ENCODE measurements at regions not wholly inside any gene's neighbourhood (a gene's known extent, or its start where the extent isn't known, plus 50 kb on each side); places are given as distances from the start of the nearest gene placed in this dataset.
"Not testable (repeated sequence)": the region's sequence is repeated elsewhere in the genome, so short reads cannot be mapped to it uniquely, and the experiment has no call there.

DNA sequence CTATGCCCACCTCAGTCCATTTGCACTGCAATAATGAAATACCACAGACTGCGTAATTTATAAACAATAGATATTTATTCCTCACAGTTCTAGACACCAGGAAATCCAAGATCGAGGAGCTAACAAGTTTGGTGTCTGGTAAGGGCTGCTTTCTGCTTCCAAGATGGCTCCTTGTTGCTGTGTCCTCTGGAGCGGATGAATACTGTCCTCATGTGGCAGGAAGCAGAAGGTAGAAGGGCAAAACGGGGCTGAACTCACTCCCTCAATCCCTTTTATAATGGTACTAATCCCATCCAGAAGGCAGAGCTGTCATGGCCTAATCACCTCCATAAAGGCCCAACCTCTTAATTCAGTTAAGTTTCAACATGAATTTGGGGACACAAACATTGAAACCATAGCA is 75.3 kb downstream of the P2RY1 start:
- TF ChIP-seq, protein P1, sequence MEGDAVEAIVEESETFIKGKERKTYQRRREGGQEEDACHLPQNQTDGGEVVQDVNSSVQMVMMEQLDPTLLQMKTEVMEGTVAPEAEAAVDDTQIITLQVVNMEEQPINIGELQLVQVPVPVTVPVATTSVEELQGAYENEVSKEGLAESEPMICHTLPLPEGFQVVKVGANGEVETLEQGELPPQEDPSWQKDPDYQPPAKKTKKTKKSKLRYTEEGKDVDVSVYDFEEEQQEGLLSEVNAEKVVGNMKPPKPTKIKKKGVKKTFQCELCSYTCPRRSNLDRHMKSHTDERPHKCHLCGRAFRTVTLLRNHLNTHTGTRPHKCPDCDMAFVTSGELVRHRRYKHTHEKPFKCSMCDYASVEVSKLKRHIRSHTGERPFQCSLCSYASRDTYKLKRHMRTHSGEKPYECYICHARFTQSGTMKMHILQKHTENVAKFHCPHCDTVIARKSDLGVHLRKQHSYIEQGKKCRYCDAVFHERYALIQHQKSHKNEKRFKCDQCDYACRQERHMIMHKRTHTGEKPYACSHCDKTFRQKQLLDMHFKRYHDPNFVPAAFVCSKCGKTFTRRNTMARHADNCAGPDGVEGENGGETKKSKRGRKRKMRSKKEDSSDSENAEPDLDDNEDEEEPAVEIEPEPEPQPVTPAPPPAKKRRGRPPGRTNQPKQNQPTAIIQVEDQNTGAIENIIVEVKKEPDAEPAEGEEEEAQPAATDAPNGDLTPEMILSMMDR (IDR thresholded peaks at IDR 0.05; ENCODE audit: insufficient read depth, low read depth, low read length, missing control alignments): peak; percentile 4
- peak; percentile 28 for DNase-seq (ENCODE audit: low read depth)
- no peak overlapping the region for H3K4me3 ChIP-seq (ENCODE audit: low read depth, low read length)

DNA sequence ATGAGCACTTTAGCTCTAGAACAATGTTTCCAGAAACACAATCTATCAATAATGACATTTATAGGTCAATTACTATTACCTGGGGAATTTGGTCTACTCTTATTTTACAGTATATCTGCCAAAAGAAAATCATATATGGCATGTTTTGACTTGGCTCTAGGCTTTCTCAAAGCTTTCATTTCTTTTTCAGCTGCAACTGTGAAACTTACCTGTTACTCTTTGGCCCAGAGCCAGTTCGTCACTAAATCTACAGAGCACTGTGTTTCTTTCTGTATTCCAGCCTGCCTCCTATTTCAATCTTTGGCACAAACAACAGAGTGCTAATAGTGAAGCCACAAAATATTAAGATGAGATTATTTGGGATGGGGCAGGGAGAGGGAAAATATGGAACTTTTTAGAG is 76.0 kb downstream of the P2RY1 start:
- no peak overlapping the region for H3K4me3 ChIP-seq (ENCODE audit: low read depth, low read length)
- DNase-seq (ENCODE audit: low read depth): peak; percentile 5
- TF ChIP-seq, protein P1 (IDR thresholded peaks at IDR 0.05; ENCODE audit: insufficient read depth, low read depth, low read length, missing control alignments): no peak

DNA sequence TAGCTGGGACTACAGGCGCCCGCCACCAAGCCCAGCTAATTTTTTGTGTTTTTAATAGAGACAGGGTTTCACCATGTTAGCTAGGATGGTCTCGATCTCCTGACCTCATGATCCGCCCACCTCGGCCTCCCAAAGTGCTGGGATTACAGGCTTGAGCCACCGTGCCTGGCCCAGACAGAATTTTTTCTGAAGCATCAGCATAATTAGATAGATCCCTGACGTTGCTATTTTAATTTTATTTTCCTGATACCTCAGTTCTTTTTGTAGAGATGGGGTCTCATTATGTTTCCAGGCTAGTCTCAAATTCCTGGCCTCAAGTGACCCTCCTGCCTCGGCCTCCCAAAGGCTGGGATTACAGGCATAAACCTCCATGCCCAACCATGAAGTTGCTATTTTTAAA is 79.8 kb downstream of the P2RY1 start:
- H3K4me3 ChIP-seq (ENCODE audit: low read depth, low read length); DNase-seq (ENCODE audit: low read depth): not testable (repeated sequence)

DNA sequence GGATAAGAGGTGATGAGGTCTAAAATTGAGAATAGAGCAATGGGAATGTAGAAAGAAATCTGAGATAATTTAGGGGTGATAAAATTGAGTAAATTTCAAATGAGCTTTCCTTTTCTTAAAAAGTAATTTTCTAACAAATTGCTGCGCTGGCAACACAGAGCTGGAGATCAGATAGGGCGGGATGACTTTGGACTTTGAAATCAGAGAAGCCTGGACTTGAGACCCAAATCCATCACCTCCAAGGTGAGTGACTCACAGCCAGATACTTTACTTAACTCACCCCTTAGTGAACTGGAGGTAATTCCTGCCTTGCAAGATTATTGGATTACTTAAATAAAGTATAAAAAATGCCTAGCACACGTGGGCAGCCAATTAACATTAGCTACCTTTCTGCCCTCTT is 80.8 kb downstream of the P2RY1 start:
- DNase-seq (ENCODE audit: low read depth): no peak
- no peak overlapping the region for H3K4me3 ChIP-seq (ENCODE audit: low read depth, low read length)
- TF ChIP-seq, protein P1 (IDR thresholded peaks at IDR 0.05; ENCODE audit: insufficient read depth, low read depth, low read length, missing control alignments): no peak

DNA sequence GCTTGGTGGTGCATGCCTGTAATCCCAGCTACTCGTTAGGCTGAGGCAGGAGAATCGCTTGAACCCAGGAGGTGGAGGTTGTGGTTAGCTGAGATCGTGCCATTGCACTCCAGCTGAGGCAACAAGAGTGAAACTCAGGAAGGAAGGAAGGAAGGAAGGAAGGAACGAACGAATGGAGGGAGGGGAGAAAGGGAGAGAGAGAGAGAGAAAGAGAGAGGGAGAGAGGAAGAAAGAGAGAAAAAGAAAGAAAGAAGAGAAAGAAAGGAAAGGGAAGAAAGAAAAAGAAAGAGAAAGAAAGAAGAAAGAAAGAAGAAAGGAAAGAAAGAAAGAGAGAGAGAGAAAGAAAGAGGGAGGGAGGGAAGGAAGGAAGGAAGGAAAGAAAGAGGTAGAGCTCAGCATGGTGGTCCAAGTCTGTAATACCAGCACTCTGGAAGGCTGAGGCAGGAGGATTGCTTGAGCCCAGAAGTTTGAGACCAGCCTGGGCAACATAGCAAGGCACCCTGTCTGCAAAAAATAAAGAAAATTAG is 81.9 kb downstream of the P2RY1 start:
- H3K4me3 ChIP-seq (ENCODE audit: low read depth, low read length): no peak overlapping the region
- TF ChIP-seq, protein P1 (IDR thresholded peaks at IDR 0.05; ENCODE audit: insufficient read depth, low read depth, low read length, missing control alignments): no peak
- DNase-seq (ENCODE audit: low read depth): no peak

DNA sequence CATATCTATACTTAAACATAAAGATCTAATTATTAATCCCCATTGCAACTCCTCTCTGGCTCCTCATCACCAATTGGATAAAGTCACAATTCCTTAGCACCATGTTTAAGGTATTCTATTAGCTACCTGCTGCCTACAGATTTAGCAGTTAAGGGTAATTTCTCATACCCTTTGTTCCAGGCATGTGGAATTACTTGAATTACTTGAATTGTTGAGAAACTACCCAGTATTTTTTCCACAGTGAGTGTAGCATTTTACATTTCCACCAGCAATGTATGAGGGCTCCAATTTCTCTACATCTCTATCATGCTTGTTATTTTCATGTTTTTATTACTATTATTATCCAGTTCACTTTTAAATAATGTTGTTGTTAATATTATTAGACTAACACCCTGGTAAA is 86.4 kb downstream of the P2RY1 start:
- H3K4me3 ChIP-seq (ENCODE audit: low read depth, low read length): no peak overlapping the region
- DNase-seq (ENCODE audit: low read depth): no peak
- TF ChIP-seq, protein P1 (IDR thresholded peaks at IDR 0.05; ENCODE audit: insufficient read depth, low read depth, low read length, missing control alignments): no peak

DNA sequence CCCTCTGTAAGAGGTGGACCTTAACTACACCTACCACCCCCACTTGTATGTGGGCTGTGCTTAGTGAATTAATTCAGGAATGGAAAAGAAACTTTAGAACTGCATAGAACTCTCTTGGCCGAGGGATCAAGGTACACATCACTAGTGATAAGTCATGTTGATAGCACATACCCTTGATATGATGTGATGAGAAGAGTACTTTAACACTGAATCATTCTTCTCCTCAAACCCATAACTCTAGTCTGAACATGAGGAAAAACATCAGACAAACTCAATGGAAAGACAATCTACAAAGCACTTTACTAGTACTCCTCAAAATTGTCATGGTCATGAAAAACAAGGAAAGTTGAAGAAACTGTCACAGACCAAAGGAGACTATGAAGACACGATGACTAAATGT is 87.6 kb downstream of the P2RY1 start:
- no peak for DNase-seq (ENCODE audit: low read depth)
- TF ChIP-seq, protein P1 (IDR thresholded peaks at IDR 0.05; ENCODE audit: insufficient read depth, low read depth, low read length, missing control alignments): no peak
- no peak overlapping the region for H3K4me3 ChIP-seq (ENCODE audit: low read depth, low read length)
